Hematopoietic multipotent progenitor cell treated with erythropoietin and hydrocortisone succinate and interleukin-3 and kit ligand, for 8 days (in vitro differentiated cells): ENCODE measurements at regions not wholly inside any gene's neighbourhood (a gene's known extent, or its start where the extent isn't known, plus 50 kb on each side); places are given as distances from the start of the nearest gene placed in this dataset.

Experiments
- DNase-seq: peaks from one replicate; pipeline ENCODE4 v3.0.0-alpha.2; 2015

- DNase-seq = no peak
Measured at GRCh38 chr6:148261470-148261869, 81.2 kb upstream of the SASH1 start.

GRCh38 chr6:148263010-148263409 lies 79.6 kb upstream of the SASH1 start:
- no peak for DNase-seq

- DNase-seq = no peak
Measured at GRCh38 chr6:148263961-148264360, 78.7 kb upstream of the SASH1 start.

- no peak for DNase-seq
Measured at GRCh38 chr6:148265054-148265453, 77.6 kb upstream of the SASH1 start.

GRCh38 chr6:148269386-148269785 lies 73.3 kb upstream of the SASH1 start:
- DNase-seq = no peak

GRCh38 chr6:148271711-148272439 lies 70.8 kb upstream of the SASH1 start:
- no peak for DNase-seq

- DNase-seq = no peak
Measured at GRCh38 chr6:148272597-148272996, 70.0 kb upstream of the SASH1 start.

- DNase-seq = no peak
Measured at GRCh38 chr6:148273962-148274752, 68.5 kb upstream of the SASH1 start.

GRCh38 chr6:148274809-148275208 lies 67.8 kb upstream of the SASH1 start:
- no peak for DNase-seq

- no peak for DNase-seq
Measured at GRCh38 chr6:148285205-148285604, 57.4 kb upstream of the SASH1 start.

- no peak for DNase-seq
Measured at GRCh38 chr6:148286563-148286962, 56.1 kb upstream of the SASH1 start.

- no peak for DNase-seq
Measured at GRCh38 chr6:148287623-148288333, 54.9 kb upstream of the SASH1 start.

GRCh38 chr6:148288541-148288940 lies 54.1 kb upstream of the SASH1 start:
- DNase-seq = no peak

GRCh38 chr6:148289153-148289552 lies 53.5 kb upstream of the SASH1 start:
- no peak for DNase-seq

GRCh38 chr6:148291876-148292275 lies 50.8 kb upstream of the SASH1 start:
- no peak for DNase-seq
